GM12878 (cell line): ENCODE measurements at regions not wholly inside any gene's neighbourhood (a gene's known extent, or its start where the extent isn't known, plus 50 kb on each side); places are given as distances from the start of the nearest gene placed in this dataset.
"Not testable (repeated sequence)": the region's sequence is repeated elsewhere in the genome, so short reads cannot be mapped to it uniquely, and the experiment has no call there.

Experiments used
- ATAC-seq: fragments of 200-7000 bp; cut with Tn5 transposase; 3 replicates; pipeline ENCODE4 v1.9.1; 2020; ENCODE audit warnings: mild to moderate bottlenecking, moderate library complexity
- BruUV-seq: library from RNA; stranded (reverse); fragments of 400-500 nt; replicated peaks from 2 replicates; lab custom pipeline; 2021; lab: Mats Ljungman, UMichigan
- CTCF ChIA-PET: fragments of 300-600 bp; sonication (Branson Sonifier 250); formaldehyde crosslinking; extraction: SDS; loops from one replicate; lab custom pipeline; 2021; ENCODE audit warnings: inconsistent platforms; lab: Yijun Ruan, JAX
- POLR2A ChIA-PET: fragments of 350-600 bp; formaldehyde crosslinking; extraction: SDS; loops from one replicate; lab custom pipeline; 2021; ENCODE audit warnings: inconsistent platforms; lab: Charles Lee
- RAD21 ChIA-PET: fragments of 300-600 bp; sonication (Branson Sonifier 250); formaldehyde crosslinking; loops from one replicate; lab custom pipeline; 2023; ENCODE audit warnings: antibody characterized with exemption; ENCODE audit not compliant: unreplicated experiment; lab: Charles Lee
- SMC1A ChIA-PET: fragments of 300-600 bp; sonication (Branson Sonifier 250); formaldehyde crosslinking; loops from one replicate; lab custom pipeline; 2023; ENCODE audit not compliant: unreplicated experiment, uncharacterized antibody; lab: Charles Lee
- DNase-seq: peaks from one replicate; pipeline ENCODE4 v3.0.0-alpha.2; 2011; ENCODE audit warnings: low read depth, low spot score
- FAIRE-seq: peaks from 3 replicates; lab custom pipeline; 2011; peaks lifted over from hg19 to GRCh38; lab: Jason Lieb, UNC
- H2AFZ ChIP-seq: 2 replicates; pipeline ENCODE4 v1.6.0; 2011; ENCODE audit warnings: low read depth, low read length, control low read depth; ENCODE audit not compliant: control insufficient read depth
- H3K27ac ChIP-seq: 2 replicates; pipeline ENCODE4 v1.5.1; 2011; ENCODE audit warnings: control low read depth; ENCODE audit not compliant: control insufficient read depth, insufficient read depth
- H3K27me3 ChIP-seq, 2 experiments: replicated peaks in 1 of 2; 2 replicates each; pipeline versions ENCODE4 v1.6.0 to v1.6.1; 2011; ENCODE audit warnings: low read length in 1 of 2; ENCODE audit not compliant: control insufficient read depth in 2 of 2, insufficient read depth in 2 of 2
- H3K36me3 ChIP-seq, 2 experiments: 2 replicates each; pipeline ENCODE4 v1.5.1; 2011; ENCODE audit warnings: low read length in 1 of 2; ENCODE audit not compliant: control insufficient read depth in 2 of 2, insufficient read depth in 2 of 2
- H3K4me1 ChIP-seq: 2 replicates; pipeline ENCODE4 v1.6.1; 2011; ENCODE audit warnings: mild to moderate bottlenecking, low read length, moderate library complexity, mixed read lengths; ENCODE audit not compliant: control insufficient read depth, insufficient read depth
- H3K4me2 ChIP-seq: 2 replicates; pipeline ENCODE4 v1.6.0; 2011; ENCODE audit warnings: control low read depth; ENCODE audit not compliant: control insufficient read depth, insufficient read depth
- H3K4me3 ChIP-seq: fragments of 200-600 bp; sonication (generic); 2 replicates; pipeline ENCODE4 v1.5.1; 2016
- H3K79me2 ChIP-seq: 2 replicates; pipeline ENCODE4 v1.6.0; 2011; ENCODE audit warnings: low read length; ENCODE audit not compliant: control insufficient read depth, insufficient read depth
- H3K9ac ChIP-seq: 2 replicates; pipeline ENCODE4 v1.8.0; 2011; ENCODE audit warnings: low read length, control low read depth, mixed read lengths; ENCODE audit not compliant: control insufficient read depth, insufficient read depth
- H3K9me3 ChIP-seq: replicated peaks from 3 replicates; pipeline ENCODE4 v1.5.1; 2011; ENCODE audit warnings: mild to moderate bottlenecking, low read length; ENCODE audit not compliant: control insufficient read depth, insufficient read depth
- H4K20me1 ChIP-seq: 2 replicates; pipeline ENCODE4 v1.6.0; 2011; ENCODE audit not compliant: control insufficient read depth, insufficient read depth
- ATF3 ChIP-seq: IDR thresholded peaks from 2 replicates; pipeline ENCODE4 v1.6.1; 2011; ENCODE audit warnings: low read depth, mild to moderate bottlenecking, low read length, moderate library complexity, borderline replicate concordance; ENCODE audit errors: extremely low read depth
- WGBS: methylation state at CpG from one replicate; pipeline ENCODE4 v1.1.6; 2016; ENCODE audit warnings: low lambda C conversion rate; ENCODE audit not compliant: insufficient replicate concordance, insufficient coverage; ENCODE audit errors: missing lambda C conversion rate; 5-methylcytosine and 5-hydroxymethylcytosine counted together
- in situ Hi-C: fragments of 300-500 bp; cut with MboI; formaldehyde crosslinking; loops from 9 replicates; pipeline ENCODE4 v1.14.3; 2018; ENCODE audit warnings: mixed read lengths
- intact Hi-C: fragments of 100-400 bp; cut with micrococcal nuclease; formaldehyde crosslinking; loops from one replicate; pipeline ENCODE4 v1.14.2; 2022; ENCODE audit not compliant: unreplicated experiment

GRCh38 chr6:79369026-79369425 is 134.5 kb upstream of the HMGN3 start (continued):
- no peak for TF ChIP-seq ATF3

DNA sequence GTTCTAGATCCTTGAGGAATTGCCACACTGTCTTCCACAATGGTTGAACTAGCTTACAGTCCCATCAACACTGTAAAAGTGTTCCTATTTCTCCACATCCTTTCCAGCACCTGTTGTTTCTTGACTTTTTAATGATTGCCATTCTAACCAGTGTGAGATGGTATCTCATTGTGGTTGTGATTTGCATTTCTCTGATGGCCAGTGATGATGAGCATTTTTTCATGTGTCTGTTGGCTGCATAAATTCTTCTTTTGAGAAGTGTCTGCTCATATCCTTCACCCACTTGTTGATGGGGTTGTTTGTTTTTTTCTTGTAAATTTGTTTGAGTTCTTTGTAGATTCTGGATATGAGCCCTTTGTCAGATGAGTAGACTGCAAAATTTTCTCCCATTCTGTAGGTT is 129.0 kb upstream of the HMGN3 start:
- DNase-seq, H3K9ac ChIP-seq, H3K9me3 ChIP-seq, H3K36me3 ChIP-seq, H3K79me2 ChIP-seq, CTCF ChIA-PET, H3K27ac ChIP-seq, H2AFZ ChIP-seq, BruUV-seq, H3K27me3 ChIP-seq, H3K4me3 ChIP-seq, in situ Hi-C loops, intact Hi-C loops, RAD21 ChIA-PET, FAIRE-seq, H3K4me1 ChIP-seq, SMC1A ChIA-PET, H4K20me1 ChIP-seq, POLR2A ChIA-PET, ATAC-seq, H3K4me2 ChIP-seq: not testable (repeated sequence)

- DNase-seq, H3K9ac ChIP-seq, H3K79me2 ChIP-seq, RAD21 ChIA-PET, H3K36me3 ChIP-seq, H3K4me1 ChIP-seq, H3K27me3 ChIP-seq, BruUV-seq, in situ Hi-C loops, intact Hi-C loops, POLR2A ChIA-PET, H4K20me1 ChIP-seq, H3K4me3 ChIP-seq, H3K9me3 ChIP-seq, H3K27ac ChIP-seq, CTCF ChIA-PET, H2AFZ ChIP-seq, FAIRE-seq, H3K4me2 ChIP-seq, ATAC-seq: not testable (repeated sequence)
- SMC1A ChIA-PET = interaction anchor here (1.0 kb wide), 1 partner anchor 50 kb away, joined by 3 read pairs; no protein-coding TSS in a partner anchor
- WGBS = 50% methylated on average over 2 of the region's 2 CpGs
Measured at GRCh38 chr6:79361074-79361473, 126.6 kb upstream of the HMGN3 start.
